K562 (cell line): ENCODE measurements at regions not wholly inside any gene's neighbourhood (a gene's known extent, or its start where the extent isn't known, plus 50 kb on each side); places are given as distances from the start of the nearest gene placed in this dataset.

Source experiments
- ATAC-seq: fragments of 200-7000 bp; cut with Tn5 transposase; 3 replicates; pipeline ENCODE4 v1.9.1; 2020; ENCODE audit warnings: moderate library complexity
- BruUV-seq: library from RNA; stranded (reverse); fragments of 400-500 nt; replicated peaks from 2 replicates; lab custom pipeline; 2021; lab: Mats Ljungman, UMichigan
- CTCF ChIA-PET: fragments of 300-600 bp; formaldehyde crosslinking; extraction: SDS; loops from one replicate; lab custom pipeline; 2021; ENCODE audit warnings: low intra/inter-chr PET ratio; lab: Yijun Ruan, JAX
- POLR2A ChIA-PET: fragments of 300-600, 350-650 bp; sonication (Branson Sonifier 250); formaldehyde crosslinking; extraction: SDS; loops from one replicate; lab custom pipeline; 2021; ENCODE audit warnings: antibody characterized with exemption, inconsistent platforms; lab: Yijun Ruan, JAX
- DNase-seq, 4 experiments: peaks; one replicate each; pipeline versions ENCODE4 v3.0.0 to v3.0.0-alpha.2; 2011 to 2018; ENCODE audit warnings: low spot score in 3 of 4, mixed read lengths in 3 of 4; ENCODE audit errors: extremely low read depth in 1 of 4
- FAIRE-seq: peaks from 2 replicates; lab custom pipeline; 2011; peaks lifted over from hg19 to GRCh38; lab: Jason Lieb, UNC
- H2AFZ ChIP-seq: 2 replicates; pipeline ENCODE4 v1.6.0; 2011; ENCODE audit warnings: low read depth, low read length, control low read depth, inconsistent platforms
- H3K27ac ChIP-seq: fragments of 200-600 bp; 3 replicates; pipeline ENCODE4 v1.8.0; 2011; ENCODE audit warnings: low read depth, mild to moderate bottlenecking, control low read depth, inconsistent platforms, low read length, moderate library complexity, mixed read lengths; ENCODE audit errors: extremely low read depth
- H3K27me3 ChIP-seq, 2 experiments: fragments of 300-600 bp in 1 of 2; 2 replicates in 1 of 2; 3 replicates in 1 of 2; pipeline versions ENCODE4 v1.6.0 to v1.8.0; 2011; ENCODE audit warnings: inconsistent platforms in 2 of 2, low read length in 2 of 2, mild to moderate bottlenecking in 1 of 2, mixed read lengths in 1 of 2, moderate library complexity in 1 of 2; ENCODE audit not compliant: control insufficient read depth in 2 of 2, insufficient read depth in 2 of 2
- H3K36me3 ChIP-seq: fragments of 300-600 bp; 3 replicates; pipeline ENCODE4 v1.8.0; 2011; ENCODE audit warnings: mild to moderate bottlenecking, low read length, inconsistent platforms; ENCODE audit not compliant: control insufficient read depth, insufficient read depth
- H3K4me1 ChIP-seq, 2 experiments: fragments of 200-600 bp in 1 of 2; replicated peaks in 1 of 2; 2 replicates in 1 of 2; 3 replicates in 1 of 2; pipeline versions ENCODE4 v1.5.1 to v1.8.0; 2011; ENCODE audit warnings: inconsistent platforms in 2 of 2, low read length in 2 of 2, mild to moderate bottlenecking in 1 of 2, mixed read lengths in 1 of 2, moderate library complexity in 1 of 2; ENCODE audit not compliant: control insufficient read depth in 2 of 2, insufficient read depth in 2 of 2
- H3K4me2 ChIP-seq: 2 replicates; pipeline ENCODE4 v1.6.1; 2011; ENCODE audit warnings: low read length, control low read depth, inconsistent platforms, mixed read lengths; ENCODE audit not compliant: insufficient read depth
- H3K4me3 ChIP-seq: fragments of 200-600 bp; sonication (generic), shearing (Covaris generic); 2 replicates; pipeline ENCODE4 v1.5.1; 2016; ENCODE audit warnings: control low read depth, inconsistent platforms
- H3K79me2 ChIP-seq: fragments of 200-600 bp; 3 replicates; pipeline ENCODE4 v1.8.0; 2011; ENCODE audit warnings: low read length, inconsistent platforms; ENCODE audit not compliant: control insufficient read depth, insufficient read depth
- H3K9ac ChIP-seq, 2 experiments: 2 replicates each; pipeline versions ENCODE4 v1.6.0 to v1.6.1; 2011; ENCODE audit warnings: low read depth in 2 of 2, low read length in 2 of 2, control low read depth in 1 of 2, inconsistent platforms in 1 of 2, mild to moderate bottlenecking in 1 of 2, mixed read lengths in 1 of 2; ENCODE audit not compliant: insufficient read depth in 1 of 2
- H3K9me1 ChIP-seq: one replicate; pipeline ENCODE4 v1.6.0; 2011; ENCODE audit warnings: inconsistent platforms, mild to moderate bottlenecking, low read length, moderate library complexity; ENCODE audit not compliant: control insufficient read depth, insufficient read depth
- H3K9me3 ChIP-seq: replicated peaks from 2 replicates; pipeline ENCODE4 v1.5.1; 2011; ENCODE audit warnings: low read depth, low read length, inconsistent platforms; ENCODE audit not compliant: control insufficient read depth, insufficient read depth
- H4K20me1 ChIP-seq: replicated peaks from 2 replicates; pipeline ENCODE4 v1.6.1; 2011; ENCODE audit warnings: low read length, inconsistent platforms, mixed read lengths; ENCODE audit not compliant: control insufficient read depth, insufficient read depth
- MAFK ChIP-seq: IDR thresholded peaks from 2 replicates; pipeline ENCODE4 v1.6.1; 2011; ENCODE audit warnings: low read length, improper control_type of control experiment
- NCOA4 ChIP-seq: fragments of 450-650 bp; IDR thresholded peaks from 2 replicates; pipeline ENCODE4 v1.6.1; 2018; ENCODE audit warnings: mild to moderate bottlenecking; ENCODE audit not compliant: partially characterized antibody
- PHF20 ChIP-seq: fragments of 450-650 bp; IDR thresholded peaks from 2 replicates; pipeline ENCODE4 v1.6.1; 2018; ENCODE audit not compliant: partially characterized antibody
- PHF8 ChIP-seq: fragments of 200-600 bp; sonication (generic); IDR thresholded peaks from 2 replicates; pipeline ENCODE4 v1.6.1; 2012; ENCODE audit warnings: mixed run types, mild to moderate bottlenecking, inconsistent platforms, low read length, moderate library complexity, borderline replicate concordance
- PPARD ChIP-seq: fragments of 250-450 bp; sonication (Bioruptor Pico); IDR thresholded peaks from 2 replicates; pipeline ENCODE4 v1.8.0; 2022; ENCODE audit warnings: inconsistent platforms, mild to moderate bottlenecking, moderate library complexity
- SMAD2 ChIP-seq: fragments of 150-350 bp; IDR thresholded peaks from 2 replicates; pipeline ENCODE4 v1.6.1; 2014; ENCODE audit warnings: low read depth, mild to moderate bottlenecking, low read length
- ZNF318 ChIP-seq, 2 experiments: fragments of 450-650 bp; IDR thresholded peaks; 2 replicates each; pipeline ENCODE4 v1.6.1; 2016; ENCODE audit warnings: mild to moderate bottlenecking in 2 of 2, borderline replicate concordance in 1 of 2, low read depth in 1 of 2, moderate library complexity in 1 of 2
- ZNF778 ChIP-seq: fragments of 450-650 bp; formaldehyde crosslinking; IDR thresholded peaks from 2 replicates; pipeline ENCODE4 v1.4.0; 2020; ENCODE audit warnings: mild to moderate bottlenecking, moderate library complexity
- WGBS: fragments of 100-300 bp; shearing (Covaris generic); methylation state at CpG from one replicate; pipeline ENCODE4 v1.1.6; 2016; ENCODE audit warnings: low coverage, mixed read lengths; ENCODE audit not compliant: insufficient coverage; ENCODE audit errors: missing lambda C conversion rate; 5-methylcytosine and 5-hydroxymethylcytosine counted together
- in situ Hi-C: fragments of 300-500 bp; cut with MboI; formaldehyde crosslinking; loops from 4 replicates; pipeline ENCODE4 v1.15.0; 2018; ENCODE audit warnings: inconsistent platforms, mixed read lengths
- intact Hi-C: fragments of 100-400 bp; cut with micrococcal nuclease; formaldehyde crosslinking; loops from 2 replicates; pipeline ENCODE4 v1.14.2; 2022

- H4K20me1 ChIP-seq = no peaks in the 10 kb centered on the region
- ATAC-seq (no peak), DNase-seq (no peak), FAIRE-seq (no peak)
- no peak overlapping the region for H2AFZ ChIP-seq
- no TSS peak for BruUV-seq
- no peak overlapping the region for H3K9ac ChIP-seq
- intact Hi-C loops = no loop called here
- ChIA-PET CTCF (no interaction called here), POLR2A (no interaction called here)
- no peaks in the 10 kb centered on the region for H3K36me3 ChIP-seq
- no peak overlapping the region for H3K4me2 ChIP-seq
- no peak overlapping the region for H3K27ac ChIP-seq
- H3K79me2 ChIP-seq = no peaks in the 10 kb centered on the region
- 0% methylated on average over 1 of the region's 1 CpG for WGBS
- H3K9me3 ChIP-seq = no peaks in the 10 kb centered on the region
- H3K4me1 ChIP-seq = no peaks in the 10 kb centered on the region
- no peaks in the 10 kb centered on the region for H3K9me1 ChIP-seq
- in situ Hi-C loops = no loop called here
- H3K4me3 ChIP-seq = no peak overlapping the region
- no peaks in the 10 kb centered on the region for H3K27me3 ChIP-seq
- TF ChIP-seq PPARD (CRISPR knock-in tag) = no peak
- no peak for TF ChIP-seq MAFK
- no peak for TF ChIP-seq PHF8
- TF ChIP-seq ZNF778 = no peak
- TF ChIP-seq NCOA4 = no peak
- no peak for TF ChIP-seq PHF20
- TF ChIP-seq ZNF318 (IDR thresholded peaks at IDR 0.05; ENCODE audit: borderline replicate concordance in 1 of 2, low read depth in 1 of 2) = no peak
- TF ChIP-seq SMAD2 = no peak
These were observed 252.5 kb downstream of the SLC6A15 start for GRCh38 chr12:84660139-84660538.
